PC-9 (cell line): ENCODE measurements at regions not wholly inside any gene's neighbourhood (a gene's known extent, or its start where the extent isn't known, plus 50 kb on each side); places are given as distances from the start of the nearest gene placed in this dataset.
"Not testable (repeated sequence)": the region's sequence is repeated elsewhere in the genome, so short reads cannot be mapped to it uniquely, and the experiment has no call there.

Experiments
- BruUV-seq: library from RNA; stranded (reverse); fragments of 400-500 nt; replicated peaks from 2 replicates; lab custom pipeline; 2021; lab: Mats Ljungman, UMichigan
- CTCF ChIA-PET: fragments of 300-600 bp; sonication (Branson Sonifier 250); formaldehyde crosslinking; loops from one replicate; lab custom pipeline; 2022; ENCODE audit warnings: antibody characterized with exemption; lab: Charles Lee
- POLR2A ChIA-PET: fragments of 300-600 bp; sonication (Branson Sonifier 250); formaldehyde crosslinking; loops from one replicate; lab custom pipeline; 2022; ENCODE audit warnings: antibody characterized with exemption; ENCODE audit not compliant: unreplicated experiment; lab: Charles Lee
- DNase-seq, 2 experiments: peaks; one replicate each; pipeline versions ENCODE4 v3.0.0 to v3.0.0-alpha.2; 2015 to 2022; ENCODE audit warnings: mixed read lengths in 1 of 2
- H2AFZ ChIP-seq: fragments of 200-600 bp; sonication (generic); 2 replicates; pipeline ENCODE4 v1.8.1; 2017; ENCODE audit warnings: antibody characterized with exemption
- H3F3A ChIP-seq: fragments of 200-600 bp; sonication (generic); 2 replicates; pipeline ENCODE4 v1.8.1; 2017; ENCODE audit warnings: antibody characterized with exemption, mild to moderate bottlenecking, low read depth; ENCODE audit not compliant: insufficient read depth
- H3K27ac ChIP-seq: fragments of 200-600 bp; sonication (generic); 2 replicates; pipeline ENCODE4 v1.6.1; 2016; ENCODE audit warnings: mixed run types
- H3K27me3 ChIP-seq: fragments of 200-600 bp; sonication (generic); 2 replicates; pipeline ENCODE4 v1.6.1; 2016; ENCODE audit warnings: low read depth, mixed run types; ENCODE audit not compliant: insufficient read depth
- H3K36me3 ChIP-seq: fragments of 200-600 bp; sonication (generic); 2 replicates; pipeline ENCODE4 v1.6.1; 2016; ENCODE audit warnings: low read depth, mixed run types
- H3K4me1 ChIP-seq: fragments of 200-600 bp; sonication (generic); replicated peaks from 2 replicates; pipeline ENCODE4 v1.6.1; 2016; ENCODE audit warnings: mixed run types; ENCODE audit not compliant: insufficient read depth
- H3K4me2 ChIP-seq: fragments of 200-600 bp; sonication (generic); 2 replicates; pipeline ENCODE4 v1.6.1; 2017; ENCODE audit warnings: mixed run types
- H3K4me3 ChIP-seq: fragments of 200-600 bp; sonication (generic); 2 replicates; pipeline ENCODE4 v1.6.1; 2016; ENCODE audit warnings: mixed run types
- H3K79me2 ChIP-seq: fragments of 200-600 bp; sonication (generic); 2 replicates; pipeline ENCODE4 v1.6.1; 2017; ENCODE audit warnings: low read depth, mixed run types
- H3K9me2 ChIP-seq: fragments of 200-600 bp; sonication (generic); 2 replicates; pipeline ENCODE4 v1.8.1; 2017; ENCODE audit warnings: mild to moderate bottlenecking; ENCODE audit not compliant: insufficient read depth
- H3K9me3 ChIP-seq: fragments of 200-600 bp; sonication (generic); 2 replicates; pipeline ENCODE4 v1.8.1; 2016; ENCODE audit warnings: low read depth; ENCODE audit not compliant: insufficient read depth
- H4K20me1 ChIP-seq: fragments of 200-600 bp; sonication (generic); 2 replicates; pipeline ENCODE4 v1.8.1; 2017; ENCODE audit not compliant: insufficient read depth
- EZH2 ChIP-seq: fragments of 200-600 bp; sonication (generic); IDR thresholded peaks from 2 replicates; pipeline ENCODE4 v1.8.0; 2017; ENCODE audit warnings: antibody characterized with exemption, low read depth
- intact Hi-C: fragments of 100-400 bp; cut with micrococcal nuclease; formaldehyde crosslinking; loops from one replicate; pipeline ENCODE4 v1.10.0; 2022; ENCODE audit not compliant: unreplicated experiment
- TF ChIP-seq, protein P1 (sequence below): fragments of 200-600 bp; sonication (generic); conservative IDR thresholded peaks from 2 replicates; pipeline ENCODE4 v1.6.1; 2017; ENCODE audit warnings: mixed run types, antibody characterized with exemption, mild to moderate bottlenecking, moderate library complexity

DNA sequence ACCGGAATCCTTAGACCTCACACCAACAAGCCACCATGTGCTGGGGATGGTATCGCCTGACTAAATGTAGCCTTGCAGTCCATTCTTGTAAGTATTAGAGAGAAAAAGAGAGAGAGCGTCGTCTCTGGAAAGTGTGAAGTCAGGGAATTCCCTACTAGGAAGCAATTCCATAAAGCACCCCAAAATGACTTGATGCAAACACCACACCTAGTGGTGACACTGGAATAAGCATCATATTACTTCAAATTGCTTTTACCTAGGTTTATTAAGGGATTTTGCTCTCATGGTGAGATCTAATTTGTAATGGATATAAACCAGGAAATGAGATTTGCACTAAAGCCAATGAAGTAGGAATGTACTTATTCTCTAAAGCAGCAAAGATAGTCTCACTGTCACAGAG, 111.4 kb upstream of the METTL9 start:
- intact Hi-C loops, H3K9me3 ChIP-seq, H3K27me3 ChIP-seq, POLR2A ChIA-PET, H3K9me2 ChIP-seq, H3K4me2 ChIP-seq, H3K4me3 ChIP-seq, H3K27ac ChIP-seq, H3F3A ChIP-seq, H3K36me3 ChIP-seq, H4K20me1 ChIP-seq, H3K79me2 ChIP-seq, CTCF ChIA-PET, BruUV-seq, H3K4me1 ChIP-seq, H2AFZ ChIP-seq: not testable (repeated sequence)
- DNase-seq = peak in 1 of 2 experiments; percentile 33
- TF ChIP-seq, protein P1, sequence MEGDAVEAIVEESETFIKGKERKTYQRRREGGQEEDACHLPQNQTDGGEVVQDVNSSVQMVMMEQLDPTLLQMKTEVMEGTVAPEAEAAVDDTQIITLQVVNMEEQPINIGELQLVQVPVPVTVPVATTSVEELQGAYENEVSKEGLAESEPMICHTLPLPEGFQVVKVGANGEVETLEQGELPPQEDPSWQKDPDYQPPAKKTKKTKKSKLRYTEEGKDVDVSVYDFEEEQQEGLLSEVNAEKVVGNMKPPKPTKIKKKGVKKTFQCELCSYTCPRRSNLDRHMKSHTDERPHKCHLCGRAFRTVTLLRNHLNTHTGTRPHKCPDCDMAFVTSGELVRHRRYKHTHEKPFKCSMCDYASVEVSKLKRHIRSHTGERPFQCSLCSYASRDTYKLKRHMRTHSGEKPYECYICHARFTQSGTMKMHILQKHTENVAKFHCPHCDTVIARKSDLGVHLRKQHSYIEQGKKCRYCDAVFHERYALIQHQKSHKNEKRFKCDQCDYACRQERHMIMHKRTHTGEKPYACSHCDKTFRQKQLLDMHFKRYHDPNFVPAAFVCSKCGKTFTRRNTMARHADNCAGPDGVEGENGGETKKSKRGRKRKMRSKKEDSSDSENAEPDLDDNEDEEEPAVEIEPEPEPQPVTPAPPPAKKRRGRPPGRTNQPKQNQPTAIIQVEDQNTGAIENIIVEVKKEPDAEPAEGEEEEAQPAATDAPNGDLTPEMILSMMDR = 0 out of 2 replicates have a peak, but pooled peaks have one; percentile 18

DNA sequence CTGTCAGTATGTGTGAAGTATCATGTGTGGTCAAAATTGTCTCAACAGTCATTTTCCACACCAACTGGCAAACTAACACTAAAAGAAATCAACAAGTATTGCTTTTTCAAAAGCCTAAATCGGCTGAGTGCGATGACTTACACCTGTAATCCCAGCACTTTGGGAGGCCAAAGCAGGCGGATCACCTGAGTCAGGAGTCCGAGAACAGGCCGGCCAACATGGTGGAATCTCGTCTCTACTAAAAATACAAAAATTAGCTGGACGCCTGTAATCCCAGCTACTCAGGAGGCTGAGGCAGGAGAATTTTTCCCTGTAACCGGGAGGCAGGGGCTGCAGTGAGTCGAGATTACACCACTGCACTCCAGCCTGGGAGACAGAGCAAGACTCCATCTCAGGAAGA, 100.3 kb upstream of the METTL9 start:
- BruUV-seq, H3K27ac ChIP-seq, H3K36me3 ChIP-seq, H3K27me3 ChIP-seq, H3K9me2 ChIP-seq, H3K4me2 ChIP-seq, CTCF ChIA-PET, H2AFZ ChIP-seq, intact Hi-C loops, POLR2A ChIA-PET, DNase-seq, H3K4me3 ChIP-seq, H3K9me3 ChIP-seq: not testable (repeated sequence)
- Histone ChIP-seq H3K4me1 (peaks cover 16% of the 10 kb centered on the region), H4K20me1 (peaks cover 17% of the 10 kb centered on the region), H3K79me2 (peaks cover 23% of the 10 kb centered on the region), H3F3A (peaks cover 20% of the 10 kb centered on the region)

DNA sequence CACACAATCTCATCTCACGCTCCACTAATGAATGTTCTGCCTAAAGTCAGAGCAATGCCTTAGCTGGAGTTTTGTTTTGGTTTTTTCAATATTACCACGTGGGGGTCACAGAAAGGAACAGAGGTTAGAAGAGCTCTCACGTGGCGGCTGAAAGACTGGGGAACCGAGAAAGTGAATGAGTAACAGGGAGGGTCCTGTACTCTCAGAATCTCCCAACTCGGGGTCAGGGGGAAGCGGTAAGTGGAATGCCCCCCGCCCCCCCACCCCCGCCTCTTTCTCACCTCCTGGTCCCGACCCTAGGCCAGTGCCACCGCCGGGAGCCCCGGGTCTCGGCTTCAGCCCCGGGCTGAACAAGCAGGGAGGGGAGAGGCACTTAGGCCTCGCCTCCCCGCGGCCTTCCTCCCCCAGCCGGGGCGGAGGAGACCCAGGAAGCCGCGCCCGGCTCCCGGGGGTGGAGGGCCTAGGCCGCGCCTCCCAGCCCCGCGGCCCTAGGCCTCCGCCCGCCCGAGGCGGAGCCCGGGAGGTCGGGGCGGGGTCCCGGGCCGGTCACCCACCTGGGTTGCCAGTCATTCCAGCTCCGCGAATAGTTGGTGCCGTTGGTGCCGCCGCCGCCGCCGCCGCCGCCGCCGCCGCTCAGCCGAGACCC, 98.0 kb upstream of the METTL9 start:
- H2AFZ ChIP-seq, BruUV-seq, CTCF ChIA-PET, H3K9me3 ChIP-seq, H3K27me3 ChIP-seq, H3K36me3 ChIP-seq, intact Hi-C loops, H3K9me2 ChIP-seq: not testable (repeated sequence)
- Histone ChIP-seq H3K4me1 (peaks cover 21% of the 10 kb centered on the region), H3K4me3 (peak overlapping the region; percentile 69), H3K79me2 (peaks cover 46% of the 10 kb centered on the region), H3K4me2 (peak overlapping the region; percentile 70), H4K20me1 (peaks cover 30% of the 10 kb centered on the region), H3F3A (peaks cover 30% of the 10 kb centered on the region), H3K27ac (peak overlapping the region; percentile 87)
- POLR2A ChIA-PET = interaction anchor here (0.6 to 0.7 kb wide), 3 partner anchors 19 to 1995 kb away, joined by 3 to 6 read pairs (median 4); no protein-coding TSS in a partner anchor
- peak; percentile 61 to 96 for DNase-seq

DNA sequence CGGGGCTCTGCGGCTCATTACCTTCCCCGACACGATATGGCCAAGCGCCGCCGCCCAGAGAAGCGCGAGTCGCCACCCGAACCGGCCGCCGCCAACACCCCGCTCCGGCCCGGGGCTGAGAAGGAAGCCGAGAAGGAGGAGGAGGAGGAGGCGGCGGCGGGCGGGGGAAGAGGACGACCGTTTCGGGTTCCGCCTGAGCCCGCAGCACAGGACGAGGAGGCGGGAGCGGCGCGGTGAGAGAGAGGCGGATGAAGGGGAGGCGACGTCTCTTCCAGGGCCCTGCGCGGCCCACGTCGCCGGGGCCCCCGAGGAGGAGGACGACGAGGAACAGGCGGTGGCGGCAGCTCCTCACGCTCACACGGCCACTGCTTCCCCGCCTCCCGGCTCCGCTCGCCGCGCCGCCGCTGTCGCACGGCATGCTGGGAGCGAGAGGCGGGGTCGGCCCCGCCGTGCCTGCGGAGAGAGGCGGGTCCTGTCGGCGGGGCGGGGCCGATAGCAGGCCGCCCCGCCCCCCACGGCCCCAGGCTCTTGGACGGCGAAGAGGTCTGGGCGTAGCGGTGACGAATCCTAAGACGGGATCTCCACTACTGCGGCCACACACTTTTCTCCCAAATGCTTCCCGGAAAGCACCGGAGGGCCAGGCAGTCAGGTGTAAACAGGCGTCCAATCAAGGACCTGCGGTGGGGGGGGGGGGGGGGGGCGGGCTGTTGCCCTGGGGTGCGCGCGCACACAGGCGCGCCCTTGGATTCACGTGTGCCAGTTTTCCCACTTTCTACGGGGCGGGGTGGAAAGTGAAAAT, 97.3 kb upstream of the METTL9 start:
- H3K27me3 ChIP-seq = no peaks in the 10 kb centered on the region
- no peak for TF ChIP-seq EZH2
- TF ChIP-seq, protein P1 = no peak
- no peaks in the 10 kb centered on the region for H3K9me3 ChIP-seq
- peaks cover 9% of the 10 kb centered on the region for H3K36me3 ChIP-seq
- H2AFZ ChIP-seq = no peak overlapping the region; the same call in 1 of the 2 replicates
- H3F3A ChIP-seq = peaks cover 36% of the 10 kb centered on the region
- ChIA-PET POLR2A (interaction anchor here (0.6 to 0.7 kb wide), 3 partner anchors 19 to 1994 kb away, joined by 3 to 6 read pairs (median 4); no protein-coding TSS in a partner anchor), CTCF (no interaction called here)
- H3K27ac ChIP-seq = peak overlapping the region; percentile 87
- H3K4me3 ChIP-seq = peak overlapping the region; percentile 69
- H3K4me2 ChIP-seq = peak overlapping the region; percentile 96
- H3K9me2 ChIP-seq = no peaks in the 10 kb centered on the region
- intact Hi-C loops = no loop called here
- peaks cover 53% of the 10 kb centered on the region for H3K79me2 ChIP-seq
- H3K4me1 ChIP-seq = peaks cover 21% of the 10 kb centered on the region
- DNase-seq = peak; percentile 98 to 99
- peaks cover 37% of the 10 kb centered on the region for H4K20me1 ChIP-seq
- BruUV-seq = no TSS peak

DNA sequence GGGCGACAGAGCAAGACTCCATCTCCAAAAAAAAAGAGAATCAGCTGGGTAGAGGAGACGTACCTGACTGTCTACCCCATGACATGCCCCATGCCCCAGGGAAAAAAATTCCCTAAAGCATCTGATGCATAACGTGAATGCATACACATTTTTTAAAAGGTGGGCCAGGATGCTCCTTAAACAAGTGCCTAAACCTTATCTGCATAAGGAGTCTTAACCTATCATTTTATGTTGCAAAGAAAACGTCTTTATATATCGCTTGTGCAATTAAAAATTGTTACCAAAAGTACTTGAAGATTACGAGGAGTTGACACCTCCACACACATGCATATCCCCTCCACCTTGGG, 95.8 kb upstream of the METTL9 start:
- H3K4me3 ChIP-seq, BruUV-seq, CTCF ChIA-PET, DNase-seq, intact Hi-C loops, H3K36me3 ChIP-seq, H2AFZ ChIP-seq, H3K9me2 ChIP-seq, POLR2A ChIA-PET, H3K27me3 ChIP-seq, H3K9me3 ChIP-seq: not testable (repeated sequence)
- H3K27ac ChIP-seq = peak overlapping the region; percentile 77; the same call in 1 of the 2 replicates
- H4K20me1 ChIP-seq = peaks cover 50% of the 10 kb centered on the region
- H3K4me2 ChIP-seq = peak overlapping the region; percentile 96; the same call in 1 of the 2 replicates
- H3K79me2 ChIP-seq = peaks cover 68% of the 10 kb centered on the region
- peaks cover 21% of the 10 kb centered on the region for H3K4me1 ChIP-seq
- H3F3A ChIP-seq = peaks cover 42% of the 10 kb centered on the region
